NB4 (cell line): ENCODE measurements at regions not wholly inside any gene's neighbourhood (a gene's known extent, or its start where the extent isn't known, plus 50 kb on each side); places are given as distances from the start of the nearest gene placed in this dataset.

Source experiments
- DNase-seq: peaks from one replicate; pipeline ENCODE4 v3.0.0; 2010; ENCODE audit warnings: low read depth
- H3K4me3 ChIP-seq: one replicate; pipeline ENCODE4 v1.5.1; 2011; ENCODE audit warnings: mild to moderate bottlenecking, low read depth, low read length, moderate library complexity
- CTCF ChIP-seq: IDR thresholded peaks from one replicate; pipeline ENCODE4 v1.5.1; 2012; ENCODE audit warnings: low read depth, low read length
- MAX ChIP-seq: IDR thresholded peaks from 2 replicates; pipeline ENCODE4 v1.6.1; 2011; ENCODE audit warnings: low read depth, low read length
- MYC ChIP-seq: IDR thresholded peaks from 2 replicates; pipeline ENCODE4 v1.6.1; 2011; ENCODE audit warnings: low read depth, low read length
- POLR2A ChIP-seq: IDR thresholded peaks from 2 replicates; pipeline ENCODE4 v1.6.1; 2011; ENCODE audit warnings: mild to moderate bottlenecking; ENCODE audit not compliant: insufficient read length; ENCODE audit errors: extremely low read depth

GRCh38 chr12:86860776-86861175 lies 604.6 kb upstream of the MGAT4C start:
- H3K4me3 ChIP-seq = no peak overlapping the region
- DNase-seq = no peak
- no peak for TF ChIP-seq CTCF
- no peak for TF ChIP-seq MAX
- TF ChIP-seq MYC = no peak
- no peak for TF ChIP-seq POLR2A

GRCh38 chr12:86852451-86852850 lies 596.3 kb upstream of the MGAT4C start:
- DNase-seq = no peak
- H3K4me3 ChIP-seq = no peak overlapping the region
- TF ChIP-seq MAX (no peak), CTCF (no peak), POLR2A (no peak), MYC (no peak)

- no peak for DNase-seq
- TF ChIP-seq POLR2A (no peak), CTCF (no peak), MAX (no peak), MYC (no peak)
- no peak overlapping the region for H3K4me3 ChIP-seq
Measured at GRCh38 chr12:86838711-86839110, 582.5 kb upstream of the MGAT4C start.

GRCh38 chr12:86838260-86838659 lies 582.1 kb upstream of the MGAT4C start:
- no peak for DNase-seq
- TF ChIP-seq POLR2A = no peak
- no peak for TF ChIP-seq MYC
- no peak for TF ChIP-seq MAX
- no peak for TF ChIP-seq CTCF
- no peak overlapping the region for H3K4me3 ChIP-seq

- DNase-seq = no peak
- TF ChIP-seq POLR2A = no peak
- no peak for TF ChIP-seq MYC
- no peak for TF ChIP-seq MAX
- TF ChIP-seq CTCF = no peak
- H3K4me3 ChIP-seq = no peak overlapping the region
Measured at GRCh38 chr12:86837246-86837645, 581.1 kb upstream of the MGAT4C start.

- DNase-seq = no peak
- H3K4me3 ChIP-seq = no peak overlapping the region
- TF ChIP-seq POLR2A (no peak), CTCF (no peak), MAX (no peak)
Measured at GRCh38 chr12:86834217-86834616, 578.0 kb upstream of the MGAT4C start.
